22Rv1 (cell line): ENCODE measurements at regions not wholly inside any gene's neighbourhood (a gene's known extent, or its start where the extent isn't known, plus 50 kb on each side); places are given as distances from the start of the nearest gene placed in this dataset.

ENCODE experiments used
- ZFX ChIP-seq: fragments of 450-650 bp; IDR thresholded peaks from 2 replicates; pipeline ENCODE4 v1.6.1; 2017; ENCODE audit warnings: antibody characterized with exemption, borderline replicate concordance
- TF ChIP-seq, protein P1 (sequence below): fragments of 450-650 bp; IDR thresholded peaks from 2 replicates; pipeline ENCODE4 v1.5.1; 2017; ENCODE audit warnings: mild to moderate bottlenecking

- TF ChIP-seq, protein P1, sequence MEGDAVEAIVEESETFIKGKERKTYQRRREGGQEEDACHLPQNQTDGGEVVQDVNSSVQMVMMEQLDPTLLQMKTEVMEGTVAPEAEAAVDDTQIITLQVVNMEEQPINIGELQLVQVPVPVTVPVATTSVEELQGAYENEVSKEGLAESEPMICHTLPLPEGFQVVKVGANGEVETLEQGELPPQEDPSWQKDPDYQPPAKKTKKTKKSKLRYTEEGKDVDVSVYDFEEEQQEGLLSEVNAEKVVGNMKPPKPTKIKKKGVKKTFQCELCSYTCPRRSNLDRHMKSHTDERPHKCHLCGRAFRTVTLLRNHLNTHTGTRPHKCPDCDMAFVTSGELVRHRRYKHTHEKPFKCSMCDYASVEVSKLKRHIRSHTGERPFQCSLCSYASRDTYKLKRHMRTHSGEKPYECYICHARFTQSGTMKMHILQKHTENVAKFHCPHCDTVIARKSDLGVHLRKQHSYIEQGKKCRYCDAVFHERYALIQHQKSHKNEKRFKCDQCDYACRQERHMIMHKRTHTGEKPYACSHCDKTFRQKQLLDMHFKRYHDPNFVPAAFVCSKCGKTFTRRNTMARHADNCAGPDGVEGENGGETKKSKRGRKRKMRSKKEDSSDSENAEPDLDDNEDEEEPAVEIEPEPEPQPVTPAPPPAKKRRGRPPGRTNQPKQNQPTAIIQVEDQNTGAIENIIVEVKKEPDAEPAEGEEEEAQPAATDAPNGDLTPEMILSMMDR: no peak
- TF ChIP-seq ZFX: no peak
These were observed 80.7 kb upstream of the CXCL12 start for GRCh38 chr10:44465401-44466115.
